ENCODE measurements at regions not wholly inside any gene's neighbourhood (a gene's known extent, or its start where the extent isn't known, plus 50 kb on each side); places are given as distances from the start of the nearest gene placed in this dataset.

- Histone ChIP-seq H3K36me3 (ENCODE audit: control insufficient read depth in 2 of 2, extremely low read depth in 1 of 2, insufficient read depth in 2 of 2, low read length in 2 of 2) (no peaks in the 10 kb centered on the region), H3K9ac (replicated peaks; ENCODE audit: extremely low read depth, insufficient read depth, low read length) (no peak overlapping the region), H3K4me3 (replicated peaks in 1 of 3; ENCODE audit: insufficient read depth in 1 of 3, low read depth in 1 of 3, low read length in 3 of 3) (no peak overlapping the region), H4K20me1 (replicated peaks; ENCODE audit: control insufficient read depth, extremely low read depth, insufficient read depth, low read length) (no peaks in the 10 kb centered on the region), H3K4me2 (ENCODE audit: insufficient read depth, low read length) (no peak overlapping the region), H2AFZ (ENCODE audit: low read depth, low read length) (no peak overlapping the region), H3K9me3 (replicated peaks; ENCODE audit: control insufficient read depth, insufficient read depth, low read length) (no peaks in the 10 kb centered on the region), H3K9me1 (replicated peaks; ENCODE audit: control insufficient read depth, extremely low read depth, insufficient read depth, low read length) (no peaks in the 10 kb centered on the region), H3K27ac (ENCODE audit: insufficient read depth, low read depth, low read length) (no peak overlapping the region), H3K79me2 (ENCODE audit: control insufficient read depth, insufficient read depth, low read length) (no peaks in the 10 kb centered on the region), H3K4me1 (ENCODE audit: control insufficient read depth, extremely low read depth, insufficient read depth, low read length) (no peaks in the 10 kb centered on the region), H3K27me3 (ENCODE audit: control insufficient read depth in 2 of 2, insufficient read depth in 2 of 2, low read length in 2 of 2) (peaks cover 12 to 13% of the 10 kb centered on the region in 2 experiments)
- DNase-seq (ENCODE audit: low read depth, low spot score) (no peak), FAIRE-seq (no peak)
- ChIA-PET POLR2A (no interaction called here), CTCF (interaction anchor here (0.7 to 1.8 kb wide), 3 partner anchors 9 to 600 kb away, joined by 3 to 5 read pairs (median 3); no protein-coding TSS in a partner anchor)
- no TSS peak for BruUV-seq (replicated peaks)
- intact Hi-C loops (cut with micrococcal nuclease) (no loop called here), dilution Hi-C loops (cut with MboI; ENCODE audit: extremely low pct_ligation_motif_present, low sequenced_read_pairs) (no loop called here)
- TF ChIP-seq EZH2 (IDR thresholded peaks at IDR 0.05; ENCODE audit: borderline replicate concordance, low read depth, low read length, severe bottlenecking) (no peak), POLR2AphosphoS5 (IDR thresholded peaks at IDR 0.05; ENCODE audit: insufficient read depth, low read depth, low read length) (no peak), JUN (IDR thresholded peaks at IDR 0.05; ENCODE audit: borderline replicate concordance, insufficient read depth, insufficient read length, low read depth) (no peak), GATA2 (IDR thresholded peaks at IDR 0.05; ENCODE audit: insufficient read depth, insufficient read length, low read depth, low read length) (no peak), POLR2A (IDR thresholded peaks at IDR 0.05; ENCODE audit: low read depth, low read length) (no peak), MYC (IDR thresholded peaks at IDR 0.05; ENCODE audit: low read depth, low read length) (no peak), FOS (IDR thresholded peaks at IDR 0.05; ENCODE audit: borderline replicate concordance, insufficient read depth, low read length) (no peak)
- TF ChIP-seq, protein P1, sequence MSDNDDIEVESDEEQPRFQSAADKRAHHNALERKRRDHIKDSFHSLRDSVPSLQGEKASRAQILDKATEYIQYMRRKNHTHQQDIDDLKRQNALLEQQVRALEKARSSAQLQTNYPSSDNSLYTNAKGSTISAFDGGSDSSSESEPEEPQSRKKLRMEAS (IDR thresholded peaks at IDR 0.05; ENCODE audit: insufficient read depth, insufficient read length): no peak
- TF ChIP-seq, protein P2, sequence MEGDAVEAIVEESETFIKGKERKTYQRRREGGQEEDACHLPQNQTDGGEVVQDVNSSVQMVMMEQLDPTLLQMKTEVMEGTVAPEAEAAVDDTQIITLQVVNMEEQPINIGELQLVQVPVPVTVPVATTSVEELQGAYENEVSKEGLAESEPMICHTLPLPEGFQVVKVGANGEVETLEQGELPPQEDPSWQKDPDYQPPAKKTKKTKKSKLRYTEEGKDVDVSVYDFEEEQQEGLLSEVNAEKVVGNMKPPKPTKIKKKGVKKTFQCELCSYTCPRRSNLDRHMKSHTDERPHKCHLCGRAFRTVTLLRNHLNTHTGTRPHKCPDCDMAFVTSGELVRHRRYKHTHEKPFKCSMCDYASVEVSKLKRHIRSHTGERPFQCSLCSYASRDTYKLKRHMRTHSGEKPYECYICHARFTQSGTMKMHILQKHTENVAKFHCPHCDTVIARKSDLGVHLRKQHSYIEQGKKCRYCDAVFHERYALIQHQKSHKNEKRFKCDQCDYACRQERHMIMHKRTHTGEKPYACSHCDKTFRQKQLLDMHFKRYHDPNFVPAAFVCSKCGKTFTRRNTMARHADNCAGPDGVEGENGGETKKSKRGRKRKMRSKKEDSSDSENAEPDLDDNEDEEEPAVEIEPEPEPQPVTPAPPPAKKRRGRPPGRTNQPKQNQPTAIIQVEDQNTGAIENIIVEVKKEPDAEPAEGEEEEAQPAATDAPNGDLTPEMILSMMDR (IDR thresholded peaks at IDR 0.05; ENCODE audit: extremely low read depth in 1 of 2, insufficient read depth in 1 of 2, low read depth in 1 of 2, low read length in 2 of 2): no peak
Measured at GRCh38 chr14:55874785-55875184, 243.4 kb upstream of the PELI2 start.
